Smooth muscle cell (in vitro differentiated cells): ENCODE measurements at regions not wholly inside any gene's neighbourhood (a gene's known extent, or its start where the extent isn't known, plus 50 kb on each side); places are given as distances from the start of the nearest gene placed in this dataset.

ENCODE experiments used
- DNase-seq: peaks from one replicate; lab custom pipeline; 2025; ENCODE audit not compliant: unreplicated experiment; lab: John Stamatoyannopoulos, UW
- H2AFZ ChIP-seq: fragments of 200-600 bp; sonication (generic); 2 replicates; pipeline ENCODE4 v1.6.0; 2016; ENCODE audit warnings: antibody characterized with exemption, low read depth, mild to moderate bottlenecking
- H3F3A ChIP-seq: fragments of 200-600 bp; sonication (generic); 2 replicates; pipeline ENCODE4 v1.6.0; 2017; ENCODE audit warnings: antibody characterized with exemption, low read depth
- H3K27ac ChIP-seq: fragments of 200-600 bp; sonication (generic); 2 replicates; pipeline ENCODE4 v1.5.1; 2016; ENCODE audit warnings: low read depth, mild to moderate bottlenecking
- H3K27me3 ChIP-seq: fragments of 200-600 bp; sonication (generic); 2 replicates; pipeline ENCODE4 v1.6.1; 2016; ENCODE audit warnings: low read depth, mild to moderate bottlenecking
- H3K36me3 ChIP-seq: fragments of 200-600 bp; sonication (generic); 2 replicates; pipeline ENCODE4 v1.5.1; 2016; ENCODE audit warnings: low read depth
- H3K4me1 ChIP-seq: fragments of 200-600 bp; sonication (generic); 2 replicates; pipeline ENCODE4 v1.5.1; 2016; ENCODE audit warnings: low read depth
- H3K4me2 ChIP-seq: fragments of 200-600 bp; sonication (generic); 2 replicates; pipeline ENCODE4 v1.6.0; 2016; ENCODE audit warnings: mild to moderate bottlenecking
- H3K4me3 ChIP-seq: fragments of 200-600 bp; sonication (generic); 2 replicates; pipeline ENCODE4 v1.5.1; 2016; ENCODE audit warnings: mild to moderate bottlenecking
- H3K79me2 ChIP-seq: fragments of 200-600 bp; sonication (generic); 2 replicates; pipeline ENCODE4 v1.6.0; 2016; ENCODE audit warnings: low read depth, mild to moderate bottlenecking
- H3K9ac ChIP-seq: fragments of 200-600 bp; sonication (generic); 2 replicates; pipeline ENCODE4 v1.6.0; 2016; ENCODE audit warnings: low read depth
- H3K9me3 ChIP-seq: fragments of 200-600 bp; sonication (generic); replicated peaks from 2 replicates; pipeline ENCODE4 v1.5.1; 2016; ENCODE audit warnings: low read depth
- H4K20me1 ChIP-seq: fragments of 200-600 bp; sonication (generic); 2 replicates; pipeline ENCODE4 v1.6.0; 2016; ENCODE audit warnings: low read depth
- WGBS: methylation state at CpG from one replicate; pipeline ENCODE4 v1.1.7; 2016; ENCODE audit warnings: low lambda C conversion rate; 5-methylcytosine and 5-hydroxymethylcytosine counted together
- TF ChIP-seq, protein P1 (sequence below): fragments of 200-600 bp; sonication (generic); IDR thresholded peaks from 2 replicates; pipeline ENCODE4 v1.5.1; 2017; ENCODE audit warnings: borderline replicate concordance, mild to moderate bottlenecking, antibody characterized with exemption; ENCODE audit not compliant: insufficient read depth, poor library complexity, severe bottlenecking

DNA sequence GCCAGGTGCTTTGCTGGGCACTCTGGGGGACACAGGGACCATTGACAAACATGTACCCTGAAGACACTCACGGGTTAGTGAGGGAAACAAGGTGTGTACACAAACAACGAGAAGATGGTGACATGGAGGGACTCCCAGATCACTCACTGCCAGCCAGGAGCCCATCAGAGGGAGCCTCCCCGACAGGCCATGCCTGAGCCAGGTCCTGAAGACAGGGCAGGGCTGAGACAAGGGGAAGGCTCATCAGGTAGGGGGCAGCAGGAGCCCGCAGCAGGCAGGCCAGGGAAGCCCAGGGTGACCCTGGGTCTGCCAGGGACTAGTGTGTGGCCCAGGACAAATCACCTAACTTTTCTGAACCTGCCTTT is 127.9 kb downstream of the BUD13 start:
- Histone ChIP-seq H3F3A (no peaks in the 10 kb centered on the region), H3K79me2 (no peaks in the 10 kb centered on the region), H3K27me3 (peaks cover 4% of the 10 kb centered on the region), H3K4me2 (no peak overlapping the region), H3K4me3 (no peak overlapping the region), H3K27ac (no peak overlapping the region), H4K20me1 (no peaks in the 10 kb centered on the region), H3K9ac (no peak overlapping the region), H2AFZ (no peak overlapping the region), H3K36me3 (no peaks in the 10 kb centered on the region), H3K4me1 (no peaks in the 10 kb centered on the region), H3K9me3 (no peaks in the 10 kb centered on the region)
- DNase-seq: no peak
- TF ChIP-seq, protein P1, sequence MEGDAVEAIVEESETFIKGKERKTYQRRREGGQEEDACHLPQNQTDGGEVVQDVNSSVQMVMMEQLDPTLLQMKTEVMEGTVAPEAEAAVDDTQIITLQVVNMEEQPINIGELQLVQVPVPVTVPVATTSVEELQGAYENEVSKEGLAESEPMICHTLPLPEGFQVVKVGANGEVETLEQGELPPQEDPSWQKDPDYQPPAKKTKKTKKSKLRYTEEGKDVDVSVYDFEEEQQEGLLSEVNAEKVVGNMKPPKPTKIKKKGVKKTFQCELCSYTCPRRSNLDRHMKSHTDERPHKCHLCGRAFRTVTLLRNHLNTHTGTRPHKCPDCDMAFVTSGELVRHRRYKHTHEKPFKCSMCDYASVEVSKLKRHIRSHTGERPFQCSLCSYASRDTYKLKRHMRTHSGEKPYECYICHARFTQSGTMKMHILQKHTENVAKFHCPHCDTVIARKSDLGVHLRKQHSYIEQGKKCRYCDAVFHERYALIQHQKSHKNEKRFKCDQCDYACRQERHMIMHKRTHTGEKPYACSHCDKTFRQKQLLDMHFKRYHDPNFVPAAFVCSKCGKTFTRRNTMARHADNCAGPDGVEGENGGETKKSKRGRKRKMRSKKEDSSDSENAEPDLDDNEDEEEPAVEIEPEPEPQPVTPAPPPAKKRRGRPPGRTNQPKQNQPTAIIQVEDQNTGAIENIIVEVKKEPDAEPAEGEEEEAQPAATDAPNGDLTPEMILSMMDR: no peak
- WGBS: 66% methylated on average over 4 of the region's 4 CpGs

DNA sequence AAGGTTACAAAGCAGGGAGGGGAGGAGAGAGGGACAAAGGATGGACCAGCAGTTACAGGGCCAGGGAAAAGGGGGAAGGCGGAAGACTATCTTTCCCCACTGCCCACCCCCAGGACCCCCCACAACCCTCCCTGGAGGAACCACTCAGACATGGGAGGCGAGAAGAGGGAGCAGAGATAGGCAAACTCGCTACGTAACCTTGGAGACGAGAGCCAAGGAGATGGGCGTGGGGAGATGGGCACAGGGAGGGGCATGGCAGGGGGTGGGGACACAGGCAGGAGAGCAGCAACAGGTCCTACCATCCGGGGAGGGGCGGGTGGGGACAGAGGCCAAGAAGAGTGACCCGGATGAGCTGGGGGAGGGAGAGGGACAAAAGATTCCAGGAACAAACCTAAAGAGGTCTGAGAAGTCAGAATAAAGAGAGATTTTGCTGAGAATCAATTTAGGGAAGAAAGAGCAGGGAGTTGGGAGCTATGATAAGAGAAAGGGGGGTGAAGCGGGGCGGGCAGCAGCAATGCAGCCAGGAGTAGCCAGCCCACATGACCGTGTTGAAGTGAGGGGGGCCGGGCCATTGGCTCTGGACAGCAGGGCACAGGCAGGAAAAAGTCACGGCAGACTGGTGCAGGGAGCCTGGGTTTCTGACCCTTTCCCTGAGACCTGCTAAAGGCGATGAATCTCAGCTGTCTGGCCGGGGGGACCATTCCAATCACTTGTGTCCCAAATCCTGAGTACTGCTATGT is 128.4 kb downstream of the BUD13 start:
- Histone ChIP-seq H3K79me2 (no peaks in the 10 kb centered on the region), H3K4me1 (no peaks in the 10 kb centered on the region), H3K4me3 (no peak overlapping the region), H3F3A (no peaks in the 10 kb centered on the region), H4K20me1 (no peaks in the 10 kb centered on the region), H3K27ac (no peak overlapping the region), H3K9me3 (no peaks in the 10 kb centered on the region), H2AFZ (no peak overlapping the region), H3K36me3 (no peaks in the 10 kb centered on the region), H3K9ac (no peak overlapping the region), H3K27me3 (peaks cover 4% of the 10 kb centered on the region), H3K4me2 (no peak overlapping the region)
- TF ChIP-seq, protein P1: no peak
- no peak for DNase-seq
- WGBS: 75% methylated on average over 11 of the region's 16 CpGs

DNA sequence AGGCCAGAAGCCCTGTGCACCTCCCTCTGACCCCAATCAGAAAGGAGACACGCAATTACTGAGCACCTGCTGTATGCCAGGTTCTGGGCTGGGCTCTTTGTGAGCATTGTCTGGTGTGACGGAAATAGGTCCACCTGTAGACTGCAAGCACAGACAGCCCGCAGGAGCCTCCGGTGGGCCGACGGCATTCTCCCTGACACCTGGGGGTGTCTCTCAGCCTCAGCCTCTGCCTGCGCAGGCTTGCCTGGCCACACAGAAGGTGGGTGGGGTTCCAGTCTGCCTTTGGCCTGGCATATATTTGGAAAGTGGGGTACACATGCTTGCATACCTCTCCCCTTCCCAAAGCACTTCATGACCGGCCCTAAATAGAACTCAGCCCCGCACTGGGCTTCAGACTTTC is 129.3 kb downstream of the BUD13 start:
- Histone ChIP-seq H3K9me3 (no peaks in the 10 kb centered on the region), H3F3A (no peaks in the 10 kb centered on the region), H3K4me1 (no peaks in the 10 kb centered on the region), H2AFZ (no peak overlapping the region), H3K27me3 (peaks cover 4% of the 10 kb centered on the region), H3K4me3 (no peak overlapping the region), H3K36me3 (no peaks in the 10 kb centered on the region), H3K27ac (no peak overlapping the region), H3K79me2 (no peaks in the 10 kb centered on the region), H3K9ac (no peak overlapping the region), H4K20me1 (no peaks in the 10 kb centered on the region), H3K4me2 (no peak overlapping the region)
- TF ChIP-seq, protein P1: no peak
- WGBS: 87% methylated on average over 9 of the region's 9 CpGs
- no peak for DNase-seq

DNA sequence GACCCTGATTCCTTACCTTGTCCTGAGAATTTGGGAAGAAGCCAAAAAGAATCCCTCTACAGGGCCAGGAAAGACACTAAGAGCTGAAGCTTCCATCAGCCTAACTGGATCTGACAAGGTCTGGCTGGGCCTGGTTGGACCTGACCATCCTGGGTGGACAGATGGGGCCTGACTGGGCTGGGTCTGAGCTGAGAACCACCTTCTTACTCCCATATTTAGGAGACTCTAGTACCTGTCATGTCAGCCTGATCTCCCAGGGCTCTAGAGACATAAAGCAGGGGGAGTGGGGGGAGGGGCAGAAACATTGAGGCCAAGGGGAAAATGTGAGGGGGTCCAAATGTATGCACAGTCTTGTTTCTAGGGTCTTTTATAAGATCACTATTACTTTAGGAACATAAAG is 129.9 kb downstream of the BUD13 start:
- TF ChIP-seq, protein P1: no peak
- no peak overlapping the region for H3K4me2 ChIP-seq
- H3K79me2 ChIP-seq: no peaks in the 10 kb centered on the region
- H3F3A ChIP-seq: no peaks in the 10 kb centered on the region
- no peak overlapping the region for H3K4me3 ChIP-seq
- H2AFZ ChIP-seq: no peak overlapping the region
- H3K27me3 ChIP-seq: peaks cover 9% of the 10 kb centered on the region
- no peaks in the 10 kb centered on the region for H3K9me3 ChIP-seq
- no peak for DNase-seq
- H3K36me3 ChIP-seq: no peaks in the 10 kb centered on the region
- no peak overlapping the region for H3K9ac ChIP-seq
- no peak overlapping the region for H3K27ac ChIP-seq
- H3K4me1 ChIP-seq: no peaks in the 10 kb centered on the region
- no peaks in the 10 kb centered on the region for H4K20me1 ChIP-seq
